SKM-1 treated with dmso at 0.1 percent for 144 hours (cell line): ENCODE measurements at regions not wholly inside any gene's neighbourhood (a gene's known extent, or its start where the extent isn't known, plus 50 kb on each side); places are given as distances from the start of the nearest gene placed in this dataset.
"Not testable (repeated sequence)": the region's sequence is repeated elsewhere in the genome, so short reads cannot be mapped to it uniquely, and the experiment has no call there.

ENCODE experiments used
- DNase-seq: peaks from one replicate; lab custom pipeline; 2025; ENCODE audit not compliant: unreplicated experiment; lab: John Stamatoyannopoulos, UW

GRCh38 chr3:173221010-173221409 lies 80.0 kb upstream of the SPATA16 start:
- DNase-seq = peak; percentile 17

- no peak for DNase-seq
Measured at GRCh38 chr3:173217127-173217526, 76.1 kb upstream of the SPATA16 start.

GRCh38 chr3:173216063-173216462 lies 75.0 kb upstream of the SPATA16 start:
- no peak for DNase-seq

GRCh38 chr3:173214576-173214975 lies 73.5 kb upstream of the SPATA16 start:
- DNase-seq = no peak

GRCh38 chr3:173199568-173199967 lies 58.5 kb upstream of the SPATA16 start:
- DNase-seq = no peak

- DNase-seq = not testable (repeated sequence)
Measured at GRCh38 chr3:173194868-173195267, 53.8 kb upstream of the SPATA16 start.

GRCh38 chr3:173191611-173192010 lies 50.6 kb upstream of the SPATA16 start:
- DNase-seq = no peak
